Activated CD4-positive, alpha-beta T cell treated with anti-CD3 and anti-CD28 coated beads, Interleukin-2, amount 50 U/mL, for 24 hours (primary cell): ENCODE measurements at regions not wholly inside any gene's neighbourhood (a gene's known extent, or its start where the extent isn't known, plus 50 kb on each side); places are given as distances from the start of the nearest gene placed in this dataset.
A peak's percentile ranks its signal among the peaks of the same experiment; 100 is the strongest.

ENCODE experiments used
- DNase-seq, 2 donors: peaks; one replicate each; pipeline ENCODE4 v3.0.0-alpha.2; 2020; ENCODE audit warnings: low read depth in 1 of 2, low spot score in 1 of 2

DNA sequence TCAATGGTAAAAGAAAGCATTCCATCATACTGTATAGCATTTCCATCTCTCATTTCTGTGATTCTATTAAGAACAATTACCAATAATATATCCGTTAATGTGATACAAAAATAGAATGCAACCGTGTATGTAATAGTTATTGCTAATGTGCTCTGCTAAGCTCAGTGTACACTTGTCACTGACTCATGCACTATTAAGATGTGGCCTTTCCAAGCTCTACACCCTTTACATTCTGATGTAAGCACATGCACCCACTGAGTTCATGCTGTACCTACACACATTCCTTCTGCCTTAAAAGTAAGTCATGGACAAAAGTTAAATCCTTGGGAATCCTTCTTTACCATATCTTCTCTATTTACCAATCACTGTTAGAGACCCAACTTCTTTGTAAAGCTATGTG lies 319.1 kb downstream of the ZSWIM6 start:
- DNase-seq, result no peak

DNA sequence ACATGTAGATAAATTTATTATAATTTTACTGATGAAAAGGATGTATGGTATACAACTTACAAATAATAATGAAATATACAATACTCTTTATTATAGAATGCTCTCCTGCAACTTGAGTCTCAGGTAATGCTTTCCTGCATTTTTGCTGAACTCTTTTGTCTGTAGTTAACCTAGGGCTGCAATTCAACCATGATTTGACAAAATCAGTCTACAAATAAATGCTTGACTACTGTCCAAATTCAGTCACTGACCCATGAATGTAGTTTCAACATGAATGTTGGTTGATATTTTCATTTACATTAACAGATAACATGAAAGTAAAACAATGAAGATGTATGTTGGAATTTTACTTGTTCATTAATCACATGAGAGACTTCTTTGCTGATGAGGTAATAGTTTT lies 320.9 kb downstream of the ZSWIM6 start:
- DNase-seq, result no peak

DNA sequence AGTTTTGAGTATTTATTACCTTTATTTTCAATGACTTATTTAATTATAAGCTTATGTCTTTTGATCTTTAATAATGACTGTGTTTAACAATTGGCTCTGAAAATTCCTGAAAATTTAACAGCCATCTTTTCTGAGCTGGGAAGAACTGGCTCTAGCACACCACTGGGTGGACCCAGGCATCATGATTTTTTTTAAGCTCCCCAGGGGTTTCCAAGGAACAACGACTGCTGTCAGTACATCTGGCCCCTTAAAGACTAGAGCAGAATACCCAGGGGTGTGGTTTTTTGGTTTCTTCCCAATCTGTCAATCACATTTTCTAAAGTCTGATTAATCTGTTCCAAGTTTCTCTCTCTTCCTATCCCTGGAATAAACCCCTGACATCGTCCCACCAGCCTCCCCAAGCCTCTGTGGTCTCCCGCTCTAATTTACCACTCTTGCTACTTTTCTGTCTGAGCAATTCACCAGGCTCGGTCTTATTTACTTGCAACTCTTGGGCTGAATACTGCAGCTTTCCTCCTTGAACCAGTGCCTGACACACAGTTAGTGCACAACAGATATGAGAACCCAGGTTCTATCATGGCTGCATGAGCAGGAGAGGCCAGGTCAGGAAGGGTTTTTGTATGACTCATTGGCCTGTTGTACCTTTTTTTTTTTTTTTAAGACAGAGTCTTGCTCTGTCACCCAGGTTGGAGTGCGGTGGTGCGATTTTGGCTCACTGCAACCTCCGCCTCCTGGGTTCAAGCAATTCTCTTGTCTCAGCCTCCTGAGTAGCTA lies 321.9 kb downstream of the ZSWIM6 start:
- DNase-seq, result no peak

DNA sequence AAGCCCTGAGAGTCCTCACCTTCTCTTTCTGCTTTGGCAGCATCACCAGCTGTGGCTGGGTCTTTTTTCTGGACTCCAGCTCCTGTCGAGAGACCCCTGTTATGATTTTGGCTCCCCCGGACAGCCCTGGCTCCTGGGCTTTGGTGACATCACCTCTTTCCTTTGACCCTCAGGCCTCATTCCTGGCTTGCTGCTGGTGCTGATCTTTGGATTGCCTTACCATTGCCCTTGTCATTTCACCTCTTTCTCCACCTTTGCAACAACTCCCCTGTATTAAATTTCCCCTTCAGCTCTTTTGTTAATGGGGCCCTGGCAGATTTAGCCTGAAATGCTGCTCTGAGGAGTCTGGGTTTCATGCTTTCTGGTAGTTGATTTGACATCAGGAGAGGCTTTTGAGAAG lies 322.8 kb downstream of the ZSWIM6 start:
- no peak for DNase-seq

DNA sequence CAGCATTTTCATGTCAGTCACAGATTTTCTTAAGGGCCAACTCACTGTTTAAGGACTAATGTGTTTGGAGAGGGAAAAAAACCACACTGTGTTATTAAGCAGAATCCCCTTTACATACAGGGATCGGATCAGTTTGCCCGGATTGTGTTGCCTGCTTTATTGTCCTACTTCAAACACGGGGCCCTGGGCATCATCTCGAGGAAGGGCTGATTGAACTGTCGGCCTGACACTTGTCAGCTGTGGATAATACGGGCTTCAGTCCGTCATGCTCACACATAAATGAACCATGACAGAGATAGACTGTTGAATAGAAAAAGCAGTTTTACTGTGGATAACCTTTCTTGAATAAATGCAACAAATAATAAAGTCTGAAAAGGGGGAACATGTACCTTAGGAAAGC lies 325.0 kb downstream of the ZSWIM6 start:
- DNase-seq, result no peak

DNA sequence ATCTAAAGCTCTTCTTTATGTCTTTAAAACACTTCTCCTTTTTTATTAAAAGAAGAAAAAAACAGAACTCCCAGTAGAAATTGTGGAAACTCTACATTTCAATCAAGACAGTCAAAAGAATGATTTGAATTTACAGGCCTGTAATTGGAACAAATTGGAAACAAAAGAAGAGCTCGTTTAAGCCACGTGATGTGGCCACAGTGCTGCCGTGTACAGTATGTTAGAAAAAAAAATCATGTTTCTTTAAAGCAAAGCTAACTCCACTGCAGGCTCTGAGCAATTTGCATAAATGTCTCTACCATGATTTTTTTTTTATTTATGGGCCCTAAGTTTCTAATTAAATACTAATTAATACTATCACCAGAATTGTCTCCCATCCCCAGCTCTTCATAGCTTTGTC lies 325.6 kb downstream of the ZSWIM6 start:
- no peak for DNase-seq

DNA sequence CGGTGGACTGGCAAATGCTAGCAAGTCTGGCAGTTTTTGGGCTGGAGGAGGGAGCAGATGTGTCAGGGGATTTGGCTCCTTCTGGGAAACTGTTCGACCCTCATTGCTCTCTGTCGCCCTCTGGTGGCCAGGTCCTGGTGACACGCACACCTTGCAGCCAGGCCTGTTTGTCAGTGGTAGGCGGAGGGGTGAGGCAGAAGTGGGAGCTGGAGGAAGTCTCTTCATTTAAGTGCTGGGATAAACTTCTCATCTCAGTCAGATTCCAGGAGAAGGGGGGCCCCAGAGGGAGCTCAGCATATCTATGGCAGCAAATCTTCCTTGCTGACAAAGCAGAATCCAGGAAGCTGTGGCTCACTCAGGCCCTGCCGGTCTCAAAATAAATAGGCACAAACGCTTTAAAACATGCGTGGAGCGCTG lies 326.5 kb downstream of the ZSWIM6 start:
- peak; percentile 78 to 79 for DNase-seq

DNA sequence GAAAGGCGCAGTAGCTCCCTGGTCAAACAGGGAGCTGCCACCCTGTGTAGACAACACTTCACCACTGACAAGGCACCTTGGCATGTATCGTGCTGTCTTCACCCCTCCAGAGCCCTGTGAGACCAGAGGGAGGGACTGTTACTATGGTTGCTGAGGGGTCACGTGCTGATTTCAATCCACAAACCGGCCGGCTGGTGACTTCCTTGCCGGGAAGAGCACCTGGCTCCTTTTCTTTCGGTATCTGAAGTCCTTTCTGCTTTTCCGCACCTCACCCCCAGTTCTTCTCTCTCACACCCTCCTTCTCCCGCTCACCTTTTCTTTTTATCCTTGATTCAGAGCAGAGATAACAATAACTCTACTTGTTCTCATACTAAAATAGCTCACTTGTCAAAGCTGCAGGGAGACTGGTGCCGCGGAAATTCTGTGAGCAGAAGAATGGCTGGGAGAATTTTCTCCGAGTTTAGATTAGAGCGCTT lies 327.2 kb downstream of the ZSWIM6 start:
- DNase-seq, result no peak

DNA sequence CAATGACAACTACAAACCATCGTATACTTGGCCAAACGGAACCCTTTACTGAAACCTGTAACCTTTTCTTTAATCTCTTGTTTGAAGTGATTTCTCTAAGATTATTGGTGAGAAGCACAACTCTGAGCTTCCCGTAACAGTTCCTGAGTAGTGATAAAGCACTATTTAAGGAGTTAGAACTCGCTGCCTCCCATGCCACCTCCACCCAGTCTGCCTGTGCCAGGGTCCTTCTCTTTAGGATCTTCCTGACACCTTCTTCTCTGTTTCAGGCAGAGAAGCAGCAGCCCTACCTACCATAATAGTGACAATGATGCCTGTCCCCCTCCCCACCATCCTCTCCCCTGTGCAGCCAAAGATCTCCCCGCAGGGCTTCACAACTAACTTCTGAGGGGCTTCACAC lies 330.6 kb downstream of the ZSWIM6 start:
- DNase-seq, result no peak

DNA sequence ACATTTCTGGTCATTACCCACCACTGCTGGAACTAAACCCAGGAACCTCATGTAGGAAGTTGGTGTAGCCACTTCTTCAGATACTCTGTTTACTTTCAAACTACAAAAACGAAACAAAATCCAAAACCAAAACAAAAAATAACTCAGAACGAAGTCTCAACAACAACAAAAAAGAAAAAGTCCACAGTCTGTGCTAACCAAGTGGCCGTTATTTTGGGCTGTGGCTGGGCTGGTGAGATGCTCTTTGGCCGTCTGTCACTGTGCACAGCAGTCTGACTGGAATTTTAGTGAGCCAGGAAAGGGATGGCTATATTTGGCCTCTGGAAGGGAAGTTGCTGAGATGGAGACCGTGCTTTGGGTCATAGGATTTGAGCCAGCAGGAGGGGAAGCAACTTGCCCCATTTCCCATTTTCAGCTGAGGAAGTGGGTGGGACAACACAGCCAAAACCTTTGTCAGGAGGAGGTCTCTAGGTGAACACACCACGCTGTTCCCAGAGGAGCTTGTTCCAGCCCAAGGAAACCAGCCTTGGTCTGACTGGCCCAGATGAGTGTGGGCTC lies 334.1 kb downstream of the ZSWIM6 start:
- no peak for DNase-seq

DNA sequence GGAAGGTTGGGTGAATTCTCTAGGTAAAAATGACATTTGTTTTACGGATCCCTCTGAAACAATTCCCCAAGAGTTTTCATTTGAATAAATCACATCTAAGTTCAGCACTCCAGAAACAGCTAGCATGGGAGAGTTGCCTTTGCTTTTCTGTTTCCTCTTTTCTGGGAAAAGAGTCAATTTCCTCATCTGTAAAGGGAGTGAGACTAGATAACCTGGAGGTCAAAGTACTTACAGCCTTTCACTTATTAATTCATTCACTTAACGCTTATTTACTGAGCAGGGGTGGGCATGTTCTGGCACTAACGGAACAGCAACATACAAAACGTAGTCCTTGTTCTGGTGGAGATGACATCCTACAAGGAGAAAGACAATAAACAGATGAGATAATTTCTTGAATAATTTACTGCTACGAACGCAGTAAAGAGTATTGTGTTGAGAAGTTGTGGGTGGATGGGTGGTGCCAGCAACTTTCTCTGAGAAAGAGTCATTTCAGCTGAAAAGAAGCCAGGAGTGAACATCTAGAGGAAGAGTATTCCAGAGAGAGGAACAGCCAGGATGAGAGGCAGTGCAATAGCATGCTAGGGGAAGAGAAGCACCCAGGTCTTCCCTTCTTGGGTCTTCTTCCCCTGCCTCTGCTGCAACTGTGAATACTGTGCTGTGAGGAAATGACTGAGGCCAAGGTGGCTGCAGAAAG lies 335.6 kb downstream of the ZSWIM6 start:
- no peak for DNase-seq

DNA sequence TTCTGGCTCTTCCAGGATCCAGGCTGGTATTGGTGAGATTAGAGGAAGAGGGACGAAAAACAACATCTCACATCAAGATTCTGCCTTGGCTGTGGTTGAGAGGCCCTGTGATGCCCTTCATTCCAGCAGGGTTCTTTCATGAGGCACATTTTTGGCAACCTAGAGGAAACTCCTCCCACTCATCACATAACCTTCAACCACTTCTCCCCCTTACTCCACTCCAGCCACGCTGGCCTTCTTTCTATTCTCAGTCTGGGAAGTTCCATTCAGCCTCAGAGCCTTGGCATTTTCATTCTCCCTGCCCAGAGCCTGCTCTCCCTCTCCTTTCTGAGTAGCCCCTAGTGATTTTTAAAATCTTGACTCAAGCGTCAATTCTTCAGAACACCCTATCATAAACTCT lies 337.5 kb downstream of the ZSWIM6 start:
- no peak for DNase-seq

DNA sequence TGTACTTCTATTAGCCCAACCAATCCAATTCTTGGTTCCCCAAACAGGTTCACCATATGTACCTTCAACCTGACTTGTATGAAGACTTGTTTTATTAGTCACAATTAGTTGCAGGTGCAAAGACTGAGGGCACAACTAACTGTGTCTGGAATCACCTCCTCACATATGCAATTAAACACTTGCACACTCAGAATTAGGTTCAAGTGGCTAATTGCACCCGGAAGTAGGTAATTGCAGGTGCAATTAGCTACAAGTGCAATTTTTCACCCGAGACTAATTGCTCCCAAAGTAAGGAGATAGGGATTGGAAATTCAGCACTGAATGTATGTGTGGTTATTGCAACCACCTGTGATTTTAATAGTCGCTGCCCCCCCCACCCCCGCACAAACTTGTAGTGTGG lies 338.9 kb downstream of the ZSWIM6 start:
- no peak for DNase-seq

DNA sequence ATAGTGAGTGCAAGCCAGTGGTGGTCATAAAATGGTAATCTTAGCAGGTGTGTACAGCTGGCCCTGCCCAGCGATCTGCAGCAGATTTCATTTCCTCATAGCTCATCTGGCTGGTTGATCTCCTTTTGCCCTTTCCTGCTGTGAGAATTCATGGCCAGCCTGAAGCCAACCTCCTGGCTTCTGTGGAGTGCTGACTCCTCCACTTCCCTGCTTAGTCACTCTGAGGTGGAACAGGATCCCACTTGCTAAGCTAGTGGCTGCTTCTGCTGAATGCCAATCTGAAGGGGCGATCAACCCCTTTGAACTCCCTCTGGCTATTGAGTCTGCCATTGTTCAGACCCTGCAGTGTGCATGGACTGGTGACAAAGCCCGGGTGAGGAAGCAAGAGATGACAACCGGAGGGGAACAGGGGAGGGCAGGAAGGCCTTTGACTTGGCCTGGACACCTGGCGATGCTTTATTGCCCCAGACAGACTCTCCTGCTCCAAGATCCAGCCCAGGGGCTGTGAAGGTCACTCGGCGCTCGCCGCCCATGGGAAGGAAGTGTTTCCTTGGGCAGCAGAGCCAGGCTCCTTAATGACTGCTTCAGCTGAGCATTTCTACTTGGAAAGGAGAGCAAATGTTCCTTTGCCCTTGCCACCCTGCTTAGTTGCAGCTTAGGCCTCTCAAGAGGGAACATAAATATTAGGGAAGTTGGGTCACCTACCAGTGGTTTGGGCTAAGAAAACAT lies 341.1 kb downstream of the ZSWIM6 start:
- DNase-seq, result no peak

DNA sequence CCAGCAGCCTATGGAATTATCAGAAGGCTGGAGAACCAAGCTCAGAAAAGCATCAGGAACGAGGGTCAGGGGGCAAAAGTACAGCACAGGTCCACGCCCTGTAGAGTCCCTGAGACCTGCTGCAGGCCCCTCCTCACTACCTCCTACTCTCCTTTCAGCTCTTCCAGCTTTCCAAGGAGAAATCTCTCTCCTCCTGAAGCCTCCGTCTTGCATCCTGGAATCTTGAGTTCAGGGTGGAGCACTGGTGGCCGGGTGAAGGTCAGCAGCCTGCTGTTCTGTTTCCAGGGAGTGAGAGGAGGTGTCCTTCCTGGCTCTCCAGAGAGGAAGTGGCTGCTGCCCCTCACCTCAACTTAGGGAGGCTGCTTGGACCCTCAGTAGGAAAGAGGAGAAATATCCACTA lies 342.3 kb downstream of the ZSWIM6 start:
- DNase-seq, result no peak

DNA sequence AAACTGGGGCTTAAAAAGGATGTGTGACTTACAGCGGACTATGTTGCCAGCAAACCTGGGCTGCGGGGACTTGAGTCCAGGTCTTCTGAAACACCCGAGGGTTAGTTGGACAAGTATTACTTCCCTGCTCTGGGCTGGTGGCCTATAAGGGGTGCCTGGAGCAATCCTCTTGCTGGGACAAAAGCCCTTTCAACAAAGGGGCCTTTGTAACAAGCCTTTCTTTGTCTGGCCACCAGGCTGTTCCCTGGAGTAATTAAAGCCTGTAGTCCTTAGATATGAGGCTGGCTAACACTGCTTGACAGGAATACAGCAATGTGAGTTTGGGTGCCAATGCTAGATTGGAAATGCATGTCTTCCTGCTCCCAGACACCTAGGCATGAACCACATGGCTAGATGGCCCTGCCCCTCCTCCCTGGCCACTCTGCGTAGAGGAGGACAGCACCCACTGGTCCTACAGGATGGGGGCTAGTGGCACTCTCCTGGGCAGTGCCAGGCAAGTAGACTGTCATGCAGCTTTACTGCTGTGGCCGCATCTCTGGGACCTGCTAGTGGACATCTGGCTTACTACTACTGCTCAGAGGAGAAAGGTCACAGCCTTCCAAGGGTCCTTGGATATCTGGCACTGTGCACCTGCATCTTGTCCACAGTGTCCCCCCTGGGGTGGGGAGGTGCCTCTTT lies 343.1 kb downstream of the ZSWIM6 start:
- no peak for DNase-seq

DNA sequence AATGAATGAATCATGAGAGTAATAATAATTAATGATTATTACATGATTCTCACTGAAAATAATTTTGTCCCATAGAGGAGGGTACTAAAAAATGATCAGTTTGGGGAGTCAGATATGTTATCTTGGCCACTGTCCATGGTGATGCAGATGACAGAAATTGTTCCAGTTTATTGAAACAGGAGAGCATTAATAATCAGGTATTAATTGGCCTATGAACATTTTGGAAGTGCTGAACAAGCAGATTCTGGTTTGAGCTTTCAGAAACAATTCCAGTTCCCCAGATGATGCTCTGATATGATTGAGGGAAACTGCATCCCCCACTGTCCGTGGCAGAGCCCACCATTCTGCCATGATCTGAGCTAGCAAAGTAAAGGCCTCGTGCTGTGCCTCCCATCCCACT lies 345.2 kb downstream of the ZSWIM6 start:
- DNase-seq, result no peak

DNA sequence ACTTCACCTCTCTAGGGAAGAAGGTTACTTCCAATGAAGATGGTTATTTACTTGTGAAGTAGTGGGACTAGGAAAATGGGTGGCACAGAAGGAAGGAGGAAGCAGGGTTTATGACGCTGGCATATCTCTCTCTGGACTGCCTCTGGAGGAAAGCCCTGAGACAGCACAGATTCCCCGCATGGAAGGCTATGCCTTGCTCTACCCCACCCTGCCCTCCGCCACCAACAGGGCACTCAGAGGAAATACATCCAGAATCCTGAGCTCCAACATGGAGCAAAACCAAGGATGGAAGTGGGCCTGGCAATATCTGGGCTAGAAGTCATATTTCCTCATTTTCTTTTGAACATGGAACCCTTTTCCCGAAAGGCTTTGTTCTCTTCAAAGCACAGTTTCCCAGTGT lies 346.9 kb downstream of the ZSWIM6 start:
- no peak for DNase-seq

DNA sequence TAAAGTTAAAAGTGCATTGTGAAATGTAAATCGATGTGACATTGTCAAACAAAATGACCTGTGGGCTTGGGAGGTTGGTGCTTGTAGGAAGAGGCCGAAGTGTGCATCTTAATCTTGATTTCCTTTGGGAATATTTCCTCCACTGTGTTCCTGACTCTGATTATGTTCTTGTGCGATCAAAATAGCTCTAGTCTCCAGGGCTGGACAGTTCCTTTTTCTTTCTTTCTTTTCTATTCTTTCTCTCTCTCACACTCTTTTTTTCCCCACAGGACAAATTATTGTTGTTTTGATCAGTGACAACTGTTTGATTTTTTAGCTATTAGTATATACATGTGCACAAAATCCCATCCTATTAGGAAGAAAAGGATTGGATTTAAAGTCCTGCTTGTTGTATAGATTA lies 347.5 kb downstream of the ZSWIM6 start:
- DNase-seq, result no peak

DNA sequence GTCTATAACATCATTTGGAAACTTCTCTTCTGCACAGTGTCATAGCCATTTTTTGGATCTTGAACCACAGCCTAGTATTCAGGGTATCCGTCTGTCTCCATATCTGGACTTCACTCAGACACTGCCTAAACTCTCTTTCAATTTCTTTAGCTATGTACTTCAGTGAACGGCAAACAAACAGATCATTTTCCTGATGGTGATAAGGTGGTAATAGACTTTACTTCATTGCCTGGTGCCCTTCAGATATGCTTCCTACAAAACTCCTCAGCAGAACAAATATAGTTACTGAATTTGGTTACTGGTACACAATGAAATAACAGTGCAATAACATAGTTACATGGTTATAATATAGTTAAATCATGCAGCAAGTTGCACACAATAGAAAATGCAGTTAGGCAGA lies 348.2 kb downstream of the ZSWIM6 start:
- no peak for DNase-seq

DNA sequence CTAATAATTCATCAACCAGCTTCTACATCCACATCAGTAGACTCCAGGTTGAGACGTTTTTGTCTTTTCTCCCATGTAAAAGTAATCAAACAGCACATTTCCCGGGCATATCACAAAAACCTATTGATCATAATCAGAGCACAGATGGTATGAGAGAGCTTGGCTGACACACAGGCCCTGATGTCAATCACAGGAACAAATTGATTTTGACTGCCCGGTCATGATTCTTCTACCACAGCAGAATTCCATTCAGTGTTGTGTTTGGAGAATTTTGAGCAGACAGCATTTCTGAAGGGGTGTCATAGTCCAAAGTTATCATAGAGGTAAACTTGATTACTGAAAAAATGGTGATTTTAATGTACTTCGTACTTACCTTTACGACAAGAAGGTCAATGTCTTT lies 351.1 kb downstream of the ZSWIM6 start:
- DNase-seq, result no peak
